B cell (primary cell): ENCODE measurements at regions not wholly inside any gene's neighbourhood (a gene's known extent, or its start where the extent isn't known, plus 50 kb on each side); places are given as distances from the start of the nearest gene placed in this dataset.

Experiments used
- ATAC-seq: fragments of 200-7000 bp; cut with Tn5 transposase; one replicate; pipeline ENCODE4 v1.10.0; 2021; ENCODE audit warnings: low read depth, mild to moderate bottlenecking, moderate number of reproducible peaks, moderate library complexity
- CTCF ChIA-PET: fragments of 350-600 bp; sonication (Branson Sonifier 250); formaldehyde crosslinking; loops from one replicate; lab custom pipeline; 2021; ENCODE audit warnings: antibody characterized with exemption, inconsistent platforms; lab: Charles Lee
- POLR2A ChIA-PET: fragments of 350-600 bp; sonication (Branson Sonifier 250); formaldehyde crosslinking; loops from one replicate; lab custom pipeline; 2021; ENCODE audit warnings: antibody characterized with exemption; lab: Charles Lee
- DNase-seq: peaks from one replicate; pipeline ENCODE4 v3.0.0; 2013
- H2AFZ ChIP-seq: 2 replicates; pipeline ENCODE4 v1.6.1; 2012; ENCODE audit warnings: mild to moderate bottlenecking, low read depth, low read length; ENCODE audit not compliant: insufficient read depth, poor library complexity, severe bottlenecking
- H3K27ac ChIP-seq, 2 donors: 1 replicate in 1 of 2; 2 replicates in 1 of 2; pipeline ENCODE4 v1.5.1; 2012 to 2013; ENCODE audit warnings: low read length in 2 of 2, mild to moderate bottlenecking in 2 of 2, moderate library complexity in 1 of 2
- H3K27me3 ChIP-seq, 4 experiments: fragments of 200-600 bp in 1 of 4; sonication (generic) in 1 of 4; replicated peaks in 1 of 4; 1 replicate in 2 of 4; 2 replicates in 2 of 4; pipeline versions ENCODE4 v1.6.1 to v1.7.0; 2013 to 2016; ENCODE audit warnings: low read length in 3 of 4, mild to moderate bottlenecking in 2 of 4, mixed read lengths in 1 of 4, moderate library complexity in 1 of 4; ENCODE audit not compliant: insufficient read depth in 4 of 4, control insufficient read depth in 3 of 4; ENCODE audit errors: control extremely low read depth in 1 of 4
- H3K36me3 ChIP-seq, 2 experiments: replicated peaks in 1 of 2; 1 replicate in 1 of 2; 2 replicates in 1 of 2; pipeline versions ENCODE4 v1.6.1 to v1.7.1; 2013; ENCODE audit warnings: low read length in 1 of 2; ENCODE audit not compliant: insufficient read depth in 2 of 2, control insufficient read depth in 1 of 2; ENCODE audit errors: control extremely low read depth in 1 of 2, extremely low read depth in 1 of 2
- H3K4me1 ChIP-seq, 2 donors: fragments of 200-600 bp in 1 of 2; sonication (generic) in 1 of 2; 1 replicate in 1 of 2; 2 replicates in 1 of 2; pipeline versions ENCODE4 v1.5.1 to v1.6.1; 2013 to 2017; ENCODE audit warnings: low read length in 2 of 2; ENCODE audit not compliant: control insufficient read depth in 2 of 2, insufficient read depth in 2 of 2
- H3K4me2 ChIP-seq: replicated peaks from 2 replicates; pipeline ENCODE3; 2012; ENCODE audit warnings: mild to moderate bottlenecking, low read depth, low read length; ENCODE audit not compliant: poor library complexity, severe bottlenecking
- H3K4me3 ChIP-seq, 5 experiments: fragments of 200-600 bp in 1 of 5; sonication (generic) in 1 of 5; 1 replicate in 3 of 5; 2 replicates in 2 of 5; pipeline versions ENCODE4 v1.5.1 to v1.7.0; 2011 to 2016; ENCODE audit warnings: low read length in 4 of 5, mild to moderate bottlenecking in 4 of 5, low read depth in 2 of 5, control low read depth in 1 of 5, moderate library complexity in 1 of 5; ENCODE audit not compliant: insufficient read depth in 1 of 5; ENCODE audit errors: control extremely low read depth in 1 of 5, extremely low read depth in 1 of 5
- H3K79me2 ChIP-seq: fragments of 200-600 bp; sonication (generic); one replicate; pipeline ENCODE4 v1.6.0; 2016; ENCODE audit warnings: low read length; ENCODE audit not compliant: control insufficient read depth, insufficient read depth
- H3K9ac ChIP-seq: fragments of 200-600 bp; sonication (generic); 2 replicates; pipeline ENCODE4 v1.6.1; 2017; ENCODE audit warnings: mild to moderate bottlenecking, low read length, moderate library complexity
- H3K9me3 ChIP-seq, 3 donors: one replicate each; pipeline versions ENCODE4 v1.6.1 to v1.7.1; 2013; ENCODE audit warnings: low read length in 2 of 3; ENCODE audit not compliant: control insufficient read depth in 2 of 3, insufficient read depth in 1 of 3; ENCODE audit errors: control extremely low read depth in 1 of 3
- H4K20me1 ChIP-seq: 2 replicates; pipeline ENCODE4 v1.6.0; 2012; ENCODE audit warnings: mild to moderate bottlenecking, low read length; ENCODE audit not compliant: insufficient read depth, control insufficient read depth, poor library complexity, severe bottlenecking
- H3K27ac Mint-ChIP-seq: one replicate; pipeline ENCODE4 v1.8.0; 2021; ENCODE audit warnings: mixed read lengths
- H3K27me3 Mint-ChIP-seq: one replicate; pipeline ENCODE4 v1.8.0; 2021; ENCODE audit warnings: mixed read lengths
- H3K4me1 Mint-ChIP-seq: one replicate; pipeline ENCODE4 v1.8.0; 2021; ENCODE audit warnings: mixed read lengths
- H3K4me3 Mint-ChIP-seq: one replicate; pipeline ENCODE4 v1.8.0; 2021; ENCODE audit warnings: mixed read lengths
- H3K9me3 Mint-ChIP-seq: one replicate; pipeline ENCODE4 v1.8.0; 2022; ENCODE audit warnings: mixed read lengths; ENCODE audit not compliant: insufficient read depth
- EZH2 ChIP-seq: IDR thresholded peaks from 2 replicates; pipeline ENCODE4 v1.6.1; 2012; ENCODE audit warnings: borderline replicate concordance, low read depth, mild to moderate bottlenecking, moderate library complexity, low read length; ENCODE audit not compliant: insufficient read depth, poor library complexity, severe bottlenecking
- WGBS: methylation state at CpG from one replicate; pipeline ENCODE4 v1.1.5; 2013; ENCODE audit warnings: missing lambda C conversion rate; ENCODE audit not compliant: insufficient coverage; 5-methylcytosine and 5-hydroxymethylcytosine counted together
- intact Hi-C: fragments of 100-400 bp; cut with micrococcal nuclease; formaldehyde crosslinking; loops from one replicate; pipeline ENCODE4 v1.10.0; 2022
- TF ChIP-seq, protein P1 (sequence below): fragments of 200-600 bp; IDR thresholded peaks from one replicate; pipeline ENCODE4 v1.8.0; 2022; ENCODE audit warnings: antibody characterized with exemption, mild to moderate bottlenecking

DNA sequence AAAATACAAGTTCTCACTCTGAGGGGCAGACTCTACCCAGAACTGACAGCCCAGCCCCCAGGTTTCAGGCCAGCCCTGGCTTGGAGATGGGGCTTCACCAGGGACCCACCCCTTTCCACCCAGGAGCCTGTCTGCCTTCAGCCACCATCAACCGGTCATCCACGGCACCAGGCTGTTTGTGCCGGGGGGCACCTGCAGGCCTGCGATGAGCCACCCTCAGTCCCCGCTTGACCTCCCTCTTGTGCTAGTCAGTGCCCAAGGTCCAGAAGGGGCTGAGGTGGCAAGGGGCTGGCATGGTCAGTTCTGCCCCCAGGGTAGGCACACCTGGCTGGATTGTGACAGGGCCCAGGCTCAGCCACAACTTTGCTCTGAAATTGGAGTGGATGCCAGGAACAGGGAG is 82.1 kb downstream of the ADRA2C start:
- intact Hi-C loops, result no loop called here
- Mint-ChIP-seq H3K4me3 (no peak overlapping the region), H3K27me3 (peaks cover 24% of the 10 kb centered on the region), H3K4me1 (no peaks in the 10 kb centered on the region), H3K27ac (no peak overlapping the region), H3K9me3 (no peaks in the 10 kb centered on the region)
- ChIA-PET CTCF (no interaction called here), POLR2A (no interaction called here)
- TF ChIP-seq, protein P1, sequence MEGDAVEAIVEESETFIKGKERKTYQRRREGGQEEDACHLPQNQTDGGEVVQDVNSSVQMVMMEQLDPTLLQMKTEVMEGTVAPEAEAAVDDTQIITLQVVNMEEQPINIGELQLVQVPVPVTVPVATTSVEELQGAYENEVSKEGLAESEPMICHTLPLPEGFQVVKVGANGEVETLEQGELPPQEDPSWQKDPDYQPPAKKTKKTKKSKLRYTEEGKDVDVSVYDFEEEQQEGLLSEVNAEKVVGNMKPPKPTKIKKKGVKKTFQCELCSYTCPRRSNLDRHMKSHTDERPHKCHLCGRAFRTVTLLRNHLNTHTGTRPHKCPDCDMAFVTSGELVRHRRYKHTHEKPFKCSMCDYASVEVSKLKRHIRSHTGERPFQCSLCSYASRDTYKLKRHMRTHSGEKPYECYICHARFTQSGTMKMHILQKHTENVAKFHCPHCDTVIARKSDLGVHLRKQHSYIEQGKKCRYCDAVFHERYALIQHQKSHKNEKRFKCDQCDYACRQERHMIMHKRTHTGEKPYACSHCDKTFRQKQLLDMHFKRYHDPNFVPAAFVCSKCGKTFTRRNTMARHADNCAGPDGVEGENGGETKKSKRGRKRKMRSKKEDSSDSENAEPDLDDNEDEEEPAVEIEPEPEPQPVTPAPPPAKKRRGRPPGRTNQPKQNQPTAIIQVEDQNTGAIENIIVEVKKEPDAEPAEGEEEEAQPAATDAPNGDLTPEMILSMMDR, result no peak
- no peak for TF ChIP-seq EZH2
- no peak overlapping the region for H2AFZ ChIP-seq
- ATAC-seq (no peak), DNase-seq (no peak)
- peaks cover 0 to 37% (median 0%) of the 10 kb centered on the region in 3 donors for H3K9me3 ChIP-seq
- H3K9ac ChIP-seq, result no peak overlapping the region
- H3K27me3 ChIP-seq, result no peaks in the 10 kb centered on the region
- no peaks in the 10 kb centered on the region for H3K4me1 ChIP-seq
- WGBS, result 100% methylated on average over 5 of the region's 5 CpGs
- no peak overlapping the region for H3K4me3 ChIP-seq
- no peak overlapping the region for H3K27ac ChIP-seq
- no peak overlapping the region for H3K4me2 ChIP-seq
- no peaks in the 10 kb centered on the region for H3K36me3 ChIP-seq
- H4K20me1 ChIP-seq, result no peaks in the 10 kb centered on the region
- no peaks in the 10 kb centered on the region for H3K79me2 ChIP-seq

DNA sequence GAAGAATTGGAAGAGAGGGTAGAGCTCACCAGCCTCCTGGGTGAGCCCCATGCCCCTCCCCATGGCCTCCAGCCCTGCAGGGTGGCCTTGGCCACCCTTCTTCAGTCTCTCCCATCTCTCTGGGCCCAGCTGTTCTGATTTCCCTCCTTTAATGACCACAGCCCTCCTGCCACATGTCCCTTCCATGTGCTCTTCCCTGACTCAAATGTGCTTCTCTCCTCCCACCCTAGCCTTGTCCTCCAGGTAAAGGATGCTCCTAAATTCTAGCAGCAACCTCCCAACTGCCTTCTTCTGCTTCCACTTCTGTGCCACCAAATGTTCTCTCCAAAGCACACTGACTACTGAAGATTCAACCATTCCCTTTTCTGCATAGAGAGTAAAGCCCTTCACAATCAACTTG is 83.0 kb downstream of the ADRA2C start:
- Mint-ChIP-seq H3K27me3 (peaks cover 26% of the 10 kb centered on the region), H3K9me3 (no peaks in the 10 kb centered on the region), H3K4me3 (no peak overlapping the region), H3K4me1 (no peaks in the 10 kb centered on the region), H3K27ac (no peak overlapping the region)
- H3K79me2 ChIP-seq, result no peaks in the 10 kb centered on the region
- no peak for DNase-seq
- H3K27ac ChIP-seq, result no peak overlapping the region
- no peaks in the 10 kb centered on the region for H3K4me1 ChIP-seq
- no peak overlapping the region for H3K4me2 ChIP-seq
- no peak overlapping the region for H3K4me3 ChIP-seq
- no peaks in the 10 kb centered on the region for H4K20me1 ChIP-seq
- no peak overlapping the region for H2AFZ ChIP-seq
- ATAC-seq, result no peak
- H3K36me3 ChIP-seq, result no peaks in the 10 kb centered on the region
- ChIA-PET CTCF (no interaction called here), POLR2A (no interaction called here)
- H3K9ac ChIP-seq, result no peak overlapping the region
- H3K27me3 ChIP-seq, result peaks cover 0 to 3% (median 0%) of the 10 kb centered on the region in 4 experiments
- TF ChIP-seq, protein P1, result no peak
- TF ChIP-seq EZH2, result no peak
- intact Hi-C loops, result no loop called here
- peaks cover 0 to 37% (median 0%) of the 10 kb centered on the region in 3 donors for H3K9me3 ChIP-seq
